ENCODE measurements at regions not wholly inside any gene's neighbourhood (a gene's known extent, or its start where the extent isn't known, plus 50 kb on each side); places are given as distances from the start of the nearest gene placed in this dataset.

- intact Hi-C loops (cut with micrococcal nuclease) = no loop called here
Observed at GRCh38 chr14:61994589-61994988, 232.4 kb downstream of the SNAPC1 start.

More at GRCh38 chr14:61994589-61994988, 232.4 kb downstream of the SNAPC1 start:
- peak overlapping the region; percentile 1; the same call in 1 of the 2 replicates for H2BK20ac ChIP-seq (ENCODE audit: low read depth, low read length)
- no peak for TF ChIP-seq RCOR1 (IDR thresholded peaks at IDR 0.05; ENCODE audit: insufficient replicate concordance, low read length)
- TF ChIP-seq SMC3 (IDR thresholded peaks at IDR 0.05; ENCODE audit: low read depth, low read length) = no peak
- TF ChIP-seq CTCF (conservative IDR thresholded peaks at IDR 0.05; ENCODE audit: low read depth, low read length) = no peak
- TF ChIP-seq FOS (IDR thresholded peaks at IDR 0.05; ENCODE audit: low read depth, low read length) = no peak
- TF ChIP-seq RFX5 (IDR thresholded peaks at IDR 0.05; ENCODE audit: low read depth, low read length) = no peak
- TF ChIP-seq MAFK (IDR thresholded peaks at IDR 0.05; ENCODE audit: low read depth, low read length) = no peak
- no peak for TF ChIP-seq RAD21 (IDR thresholded peaks at IDR 0.05; ENCODE audit: low read length)
- no peak for TF ChIP-seq CEBPB (IDR thresholded peaks at IDR 0.05; ENCODE audit: low read depth, low read length)
- no peak for TF ChIP-seq NFE2L2 (IDR thresholded peaks at IDR 0.05; ENCODE audit: low read depth, low read length)
- TF ChIP-seq, protein P1, sequence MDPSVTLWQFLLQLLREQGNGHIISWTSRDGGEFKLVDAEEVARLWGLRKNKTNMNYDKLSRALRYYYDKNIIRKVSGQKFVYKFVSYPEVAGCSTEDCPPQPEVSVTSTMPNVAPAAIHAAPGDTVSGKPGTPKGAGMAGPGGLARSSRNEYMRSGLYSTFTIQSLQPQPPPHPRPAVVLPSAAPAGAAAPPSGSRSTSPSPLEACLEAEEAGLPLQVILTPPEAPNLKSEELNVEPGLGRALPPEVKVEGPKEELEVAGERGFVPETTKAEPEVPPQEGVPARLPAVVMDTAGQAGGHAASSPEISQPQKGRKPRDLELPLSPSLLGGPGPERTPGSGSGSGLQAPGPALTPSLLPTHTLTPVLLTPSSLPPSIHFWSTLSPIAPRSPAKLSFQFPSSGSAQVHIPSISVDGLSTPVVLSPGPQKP (IDR thresholded peaks at IDR 0.05; ENCODE audit: borderline replicate concordance, low read depth, low read length) = no peak
- no peak for TF ChIP-seq MXI1 (IDR thresholded peaks at IDR 0.05; ENCODE audit: borderline replicate concordance, low read depth, low read length)
- no peak for TF ChIP-seq BHLHE40 (IDR thresholded peaks at IDR 0.05; ENCODE audit: low read depth, low read length)
- TF ChIP-seq, protein P2, sequence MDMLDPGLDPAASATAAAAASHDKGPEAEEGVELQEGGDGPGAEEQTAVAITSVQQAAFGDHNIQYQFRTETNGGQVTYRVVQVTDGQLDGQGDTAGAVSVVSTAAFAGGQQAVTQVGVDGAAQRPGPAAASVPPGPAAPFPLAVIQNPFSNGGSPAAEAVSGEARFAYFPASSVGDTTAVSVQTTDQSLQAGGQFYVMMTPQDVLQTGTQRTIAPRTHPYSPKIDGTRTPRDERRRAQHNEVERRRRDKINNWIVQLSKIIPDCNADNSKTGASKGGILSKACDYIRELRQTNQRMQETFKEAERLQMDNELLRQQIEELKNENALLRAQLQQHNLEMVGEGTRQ (IDR thresholded peaks at IDR 0.05; ENCODE audit: low read depth, low read length) = no peak
- no peak for TF ChIP-seq POLR2A (IDR thresholded peaks at IDR 0.05; ENCODE audit: low read depth, low read length)
- TF ChIP-seq CHD1 (IDR thresholded peaks at IDR 0.05; ENCODE audit: low read depth, low read length) = no peak
- TF ChIP-seq MAZ (IDR thresholded peaks at IDR 0.05; ENCODE audit: borderline replicate concordance, low read depth, low read length) = no peak
- H3K4ac ChIP-seq (ENCODE audit: low read depth, low read length) = no peak overlapping the region
- H3K4me3 ChIP-seq (ENCODE audit: insufficient read depth, low read depth, low read length) = no peak overlapping the region
- H4K8ac ChIP-seq (ENCODE audit: low read depth in 2 of 2, low read length in 2 of 2) = peak overlapping the region; percentile 11 to 39; a peak in 2 of 4 replicates
- no peaks in the 10 kb centered on the region for H3K36me3 ChIP-seq (ENCODE audit: control insufficient read depth, insufficient read depth, low read length)
- no peaks in the 10 kb centered on the region for H4K20me1 ChIP-seq (ENCODE audit: insufficient read depth, low read length)
- no peaks in the 10 kb centered on the region for H3K9me1 ChIP-seq (ENCODE audit: insufficient read depth, low read length)
- H2BK5ac ChIP-seq (ENCODE audit: low read depth, low read length, poor library complexity, severe bottlenecking) = peak overlapping the region; percentile 90
- no peak overlapping the region for H2AK9ac ChIP-seq (replicated peaks; ENCODE audit: low read depth, low read length, poor library complexity)
- CTCF ChIA-PET = interaction anchor here (1.2 to 1.5 kb wide), 2 partner anchors 11 to 20 kb away, joined by 3 read pairs; no protein-coding TSS in a partner anchor
- no peak overlapping the region for H2AK5ac ChIP-seq (ENCODE audit: low read depth, low read length)
- H3K27me3 ChIP-seq (ENCODE audit: control insufficient read depth, insufficient read depth, low read length) = no peaks in the 10 kb centered on the region
- no CpG with 5 or more reads among the region's 1 CpG for WGBS, 2 experiments (ENCODE audit: extremely low coverage in 2 of 2, insufficient read length in 1 of 2)
- DNase-seq (no peak), ATAC-seq (ENCODE audit: low read depth) (no peak)
- H3K56ac ChIP-seq (ENCODE audit: extremely low read depth, insufficient read depth, low read length) = no peak overlapping the region
- no peak overlapping the region for H2AFZ ChIP-seq (replicated peaks; ENCODE audit: low read length, poor library complexity)
- H3K79me1 ChIP-seq (ENCODE audit: low read depth in 1 of 2, low read length in 2 of 2) = peaks cover 0 to 4% of the 10 kb centered on the region in 2 experiments; a peak in 1 of 4 replicates
- peaks cover 15% of the 10 kb centered on the region for H3K4me1 ChIP-seq (ENCODE audit: control insufficient read depth, insufficient read depth, low read length)
- dilution Hi-C loops (cut with HindIII; ENCODE audit: low sequenced_read_pairs, unreplicated experiment) (no loop called here), in situ Hi-C loops (cut with MboI; ENCODE audit: low sequenced_read_pairs) (no loop called here)
- H3K14ac ChIP-seq (replicated peaks; ENCODE audit: low read depth, low read length) = peak overlapping the region; percentile 51; the same call in 1 of the 2 replicates
- peak overlapping the region; percentile 3; the same call in 1 of the 3 replicates for H2BK15ac ChIP-seq (ENCODE audit: low read depth, low read length)
- H3K9me3 ChIP-seq (ENCODE audit: control insufficient read depth, insufficient read depth, low read length) = no peaks in the 10 kb centered on the region
- no TSS peak for BruUV-seq (replicated peaks)
- POLR2A ChIA-PET (ENCODE audit: unreplicated experiment) = no interaction called here
- no peak overlapping the region for H3K27ac ChIP-seq (ENCODE audit: insufficient read depth, low read length)
- 0 out of 2 replicates have a peak overlapping the region, but pooled peaks have one; percentile 14 for H4K91ac ChIP-seq (ENCODE audit: insufficient read depth, low read depth, low read length)
- no peak overlapping the region; the same call in 1 of the 2 replicates for H3K4me2 ChIP-seq (ENCODE audit: low read depth, low read length)
- H3K23ac ChIP-seq (ENCODE audit: low read depth, low read length) = no peak overlapping the region
- H3K18ac ChIP-seq (ENCODE audit: low read depth, low read length) = peak overlapping the region; percentile 85; the same call in 1 of the 2 replicates
- H4K5ac ChIP-seq (ENCODE audit: low read depth, low read length) = peak overlapping the region; percentile 74; the same call in 1 of the 2 replicates
- no peak overlapping the region for H3K9ac ChIP-seq (ENCODE audit: low read depth, low read length)
- 0 out of 2 replicates have a peak overlapping the region, but pooled peaks have one; percentile 44 for H2BK120ac ChIP-seq (ENCODE audit: low read depth, low read length)

All from IMR-90 (cell line).